GM12878 (cell line): ENCODE measurements at regions not wholly inside any gene's neighbourhood (a gene's known extent, or its start where the extent isn't known, plus 50 kb on each side); places are given as distances from the start of the nearest gene placed in this dataset.

Experiments used
- BCL11A ChIP-seq: IDR thresholded peaks from 2 replicates; pipeline ENCODE4 v1.6.1; 2011; ENCODE audit warnings: low read depth, low read length
- CBFB ChIP-seq: IDR thresholded peaks from 2 replicates; pipeline ENCODE4 v1.6.1; 2016; ENCODE audit warnings: antibody characterized with exemption, low read depth
- EZH2 ChIP-seq: IDR thresholded peaks from 2 replicates; pipeline ENCODE4 v1.6.1; 2012; ENCODE audit warnings: low read depth, mild to moderate bottlenecking, control low read depth, inconsistent platforms, low read length, borderline replicate concordance; ENCODE audit not compliant: control insufficient read depth
- FOXM1 ChIP-seq: IDR thresholded peaks from 2 replicates; pipeline ENCODE4 v1.6.1; 2012; ENCODE audit warnings: low read depth, mild to moderate bottlenecking, inconsistent platforms, low read length, moderate library complexity
- RAD21 ChIP-seq: IDR thresholded peaks from 2 replicates; pipeline ENCODE4 v1.6.1; 2011; ENCODE audit warnings: mild to moderate bottlenecking, low read depth, low read length, moderate library complexity; ENCODE audit not compliant: insufficient read depth
- SMAD5 ChIP-seq: IDR thresholded peaks from 2 replicates; pipeline ENCODE4 v1.6.1; 2016; ENCODE audit warnings: antibody characterized with exemption, low read depth
- SMARCA5 ChIP-seq: fragments of 450-650 bp; IDR thresholded peaks from 2 replicates; pipeline ENCODE4 v1.6.1; 2017; ENCODE audit warnings: mild to moderate bottlenecking
- STAT3 ChIP-seq: IDR thresholded peaks from 2 replicates; pipeline ENCODE4 v1.6.1; 2011; ENCODE audit warnings: low read depth, low read length, improper control_type of control experiment
- ZBED1 ChIP-seq: IDR thresholded peaks from 2 replicates; pipeline ENCODE4 v1.6.1; 2016; ENCODE audit warnings: borderline replicate concordance
- ZNF217 ChIP-seq: fragments of 450-650 bp; IDR thresholded peaks from 2 replicates; pipeline ENCODE4 v1.6.1; 2017; ENCODE audit warnings: antibody characterized with exemption, mild to moderate bottlenecking
- ZNF384 ChIP-seq: IDR thresholded peaks from 2 replicates; pipeline ENCODE4 v1.6.1; 2012; ENCODE audit warnings: low read depth, mild to moderate bottlenecking, low read length, improper control_type of control experiment, borderline replicate concordance
- TF ChIP-seq, protein P1 (sequence below): IDR thresholded peaks from 2 replicates; pipeline ENCODE4 v1.6.1; 2011; ENCODE audit warnings: low read depth, mild to moderate bottlenecking, low read length, moderate library complexity, borderline replicate concordance; ENCODE audit errors: extremely low read depth
- TF ChIP-seq, protein P2 (sequence below), 3 experiments: IDR thresholded peaks in 2 of 3; conservative IDR thresholded peaks in 1 of 3; 2 replicates each; pipeline ENCODE4 v1.5.1; 2011; ENCODE audit warnings: low read depth in 3 of 3, low read length in 3 of 3, mild to moderate bottlenecking in 3 of 3, control low read depth in 2 of 3, moderate library complexity in 2 of 3, inconsistent platforms in 1 of 3, mixed read lengths in 1 of 3; ENCODE audit not compliant: control insufficient read depth in 2 of 3, insufficient read depth in 1 of 3; ENCODE audit errors: extremely low read depth in 1 of 3
- TF ChIP-seq, protein P3 (sequence below): IDR thresholded peaks from 2 replicates; pipeline ENCODE4 v1.6.1; 2012; ENCODE audit warnings: low read depth, low read length, improper control_type of control experiment

DNA sequence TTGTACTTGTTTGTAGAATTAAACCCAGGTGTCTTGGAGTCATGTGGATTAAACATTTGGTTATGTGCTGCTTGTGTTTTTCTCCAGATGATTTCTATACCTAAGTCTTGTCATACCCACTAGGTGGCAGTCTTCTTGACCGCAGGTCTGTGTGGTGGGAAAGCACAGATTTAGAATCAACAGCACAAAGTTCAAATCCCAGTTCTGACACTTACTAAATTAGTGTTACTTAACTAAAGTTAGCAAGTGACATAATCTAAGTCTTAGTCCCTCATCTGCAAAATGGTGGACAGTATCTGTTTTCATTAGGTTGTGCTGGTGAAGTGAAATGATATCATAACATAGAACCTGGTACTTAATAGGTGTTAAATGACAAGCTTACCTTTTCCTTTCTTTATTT, 151.0 kb upstream of the ARHGAP5 start (continued):
- TF ChIP-seq ZNF384 (no peak), CBFB (peak; percentile 91), EZH2 (no peak), ZBED1 (no peak), SMARCA5 (no peak), BCL11A (no peak), FOXM1 (no peak), RAD21 (peak; percentile 63), STAT3 (no peak), SMAD5 (no peak), ZNF217 (no peak)
- TF ChIP-seq, protein P1, sequence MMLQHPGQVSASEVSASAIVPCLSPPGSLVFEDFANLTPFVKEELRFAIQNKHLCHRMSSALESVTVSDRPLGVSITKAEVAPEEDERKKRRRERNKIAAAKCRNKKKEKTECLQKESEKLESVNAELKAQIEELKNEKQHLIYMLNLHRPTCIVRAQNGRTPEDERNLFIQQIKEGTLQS, result no peak
- TF ChIP-seq, protein P2, sequence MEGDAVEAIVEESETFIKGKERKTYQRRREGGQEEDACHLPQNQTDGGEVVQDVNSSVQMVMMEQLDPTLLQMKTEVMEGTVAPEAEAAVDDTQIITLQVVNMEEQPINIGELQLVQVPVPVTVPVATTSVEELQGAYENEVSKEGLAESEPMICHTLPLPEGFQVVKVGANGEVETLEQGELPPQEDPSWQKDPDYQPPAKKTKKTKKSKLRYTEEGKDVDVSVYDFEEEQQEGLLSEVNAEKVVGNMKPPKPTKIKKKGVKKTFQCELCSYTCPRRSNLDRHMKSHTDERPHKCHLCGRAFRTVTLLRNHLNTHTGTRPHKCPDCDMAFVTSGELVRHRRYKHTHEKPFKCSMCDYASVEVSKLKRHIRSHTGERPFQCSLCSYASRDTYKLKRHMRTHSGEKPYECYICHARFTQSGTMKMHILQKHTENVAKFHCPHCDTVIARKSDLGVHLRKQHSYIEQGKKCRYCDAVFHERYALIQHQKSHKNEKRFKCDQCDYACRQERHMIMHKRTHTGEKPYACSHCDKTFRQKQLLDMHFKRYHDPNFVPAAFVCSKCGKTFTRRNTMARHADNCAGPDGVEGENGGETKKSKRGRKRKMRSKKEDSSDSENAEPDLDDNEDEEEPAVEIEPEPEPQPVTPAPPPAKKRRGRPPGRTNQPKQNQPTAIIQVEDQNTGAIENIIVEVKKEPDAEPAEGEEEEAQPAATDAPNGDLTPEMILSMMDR (IDR thresholded peaks at IDR 0.05 in 2 of 3, conservative IDR thresholded peaks at IDR 0.05 in 1 of 3; ENCODE audit: control insufficient read depth in 2 of 3, extremely low read depth in 1 of 3, insufficient read depth in 1 of 3, low read depth in 3 of 3, low read length in 3 of 3), result peak; percentile 61 to 65 (median 64)
- TF ChIP-seq, protein P3, sequence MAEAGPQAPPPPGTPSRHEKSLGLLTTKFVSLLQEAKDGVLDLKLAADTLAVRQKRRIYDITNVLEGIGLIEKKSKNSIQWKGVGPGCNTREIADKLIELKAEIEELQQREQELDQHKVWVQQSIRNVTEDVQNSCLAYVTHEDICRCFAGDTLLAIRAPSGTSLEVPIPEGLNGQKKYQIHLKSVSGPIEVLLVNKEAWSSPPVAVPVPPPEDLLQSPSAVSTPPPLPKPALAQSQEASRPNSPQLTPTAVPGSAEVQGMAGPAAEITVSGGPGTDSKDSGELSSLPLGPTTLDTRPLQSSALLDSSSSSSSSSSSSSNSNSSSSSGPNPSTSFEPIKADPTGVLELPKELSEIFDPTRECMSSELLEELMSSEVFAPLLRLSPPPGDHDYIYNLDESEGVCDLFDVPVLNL, result no peak
